IMR-90 (cell line): ENCODE measurements at regions not wholly inside any gene's neighbourhood (a gene's known extent, or its start where the extent isn't known, plus 50 kb on each side); places are given as distances from the start of the nearest gene placed in this dataset.

Experiments used
- CEBPB ChIP-seq: IDR thresholded peaks from 2 replicates; pipeline ENCODE4 v1.6.1; 2012; ENCODE audit warnings: low read depth, low read length, improper control_type of control experiment
- NFE2L2 ChIP-seq: fragments of 150-350 bp; IDR thresholded peaks from 2 replicates; pipeline ENCODE4 v1.6.1; 2016; ENCODE audit warnings: low read depth, mild to moderate bottlenecking, low read length
- POLR2A ChIP-seq: IDR thresholded peaks from 2 replicates; pipeline ENCODE4 v1.6.1; 2012; ENCODE audit warnings: mild to moderate bottlenecking, low read depth, low read length
- RAD21 ChIP-seq: IDR thresholded peaks from 2 replicates; pipeline ENCODE4 v1.6.1; 2012; ENCODE audit warnings: low read length, improper control_type of control experiment
- RFX5 ChIP-seq: IDR thresholded peaks from 2 replicates; pipeline ENCODE4 v1.8.0; 2012; ENCODE audit warnings: low read depth, mild to moderate bottlenecking, low read length, moderate library complexity
- SMC3 ChIP-seq: fragments of 150-350 bp; IDR thresholded peaks from 2 replicates; pipeline ENCODE4 v1.6.1; 2016; ENCODE audit warnings: low read depth, mild to moderate bottlenecking, antibody characterized with exemption, low read length, moderate library complexity
- TF ChIP-seq, protein P1 (sequence below): conservative IDR thresholded peaks from 2 replicates; pipeline ENCODE4 v1.5.1; 2012; ENCODE audit warnings: mild to moderate bottlenecking, low read depth, low read length, improper control_type of control experiment
- TF ChIP-seq, protein P2 (sequence below): fragments of 150-350 bp; IDR thresholded peaks from 2 replicates; pipeline ENCODE4 v1.6.1; 2017; ENCODE audit warnings: mild to moderate bottlenecking, antibody characterized with exemption, low read length, low read depth
- TF ChIP-seq, protein P3 (sequence below): fragments of 150-350 bp; IDR thresholded peaks from 2 replicates; pipeline ENCODE4 v1.6.1; 2016; ENCODE audit warnings: low read depth, mild to moderate bottlenecking, low read length, moderate library complexity, borderline replicate concordance

DNA sequence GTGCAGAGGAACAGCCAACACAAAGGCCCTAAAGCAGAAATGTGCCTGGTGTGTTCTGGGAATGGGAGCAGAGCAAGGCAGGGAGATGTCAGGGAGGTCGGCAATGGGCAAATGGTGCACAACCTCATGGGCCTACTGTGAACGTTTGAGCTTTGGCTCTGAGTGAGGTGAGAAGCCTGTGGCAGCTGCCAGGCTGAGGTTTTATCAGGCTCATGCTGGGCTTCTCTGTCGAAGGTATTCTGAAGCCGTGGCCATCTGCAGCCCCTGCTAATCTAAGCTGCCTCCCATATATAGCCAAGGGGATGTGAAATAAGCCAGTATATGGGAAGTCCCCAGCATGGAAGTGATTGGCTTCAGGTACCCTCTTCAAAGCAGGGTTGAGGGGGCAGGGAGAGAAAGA, 193.3 kb downstream of the SLC4A3 start:
- TF ChIP-seq POLR2A (no peak), RFX5 (no peak), NFE2L2 (no peak), SMC3 (no peak), CEBPB (no peak), RAD21 (no peak)
- TF ChIP-seq, protein P1, sequence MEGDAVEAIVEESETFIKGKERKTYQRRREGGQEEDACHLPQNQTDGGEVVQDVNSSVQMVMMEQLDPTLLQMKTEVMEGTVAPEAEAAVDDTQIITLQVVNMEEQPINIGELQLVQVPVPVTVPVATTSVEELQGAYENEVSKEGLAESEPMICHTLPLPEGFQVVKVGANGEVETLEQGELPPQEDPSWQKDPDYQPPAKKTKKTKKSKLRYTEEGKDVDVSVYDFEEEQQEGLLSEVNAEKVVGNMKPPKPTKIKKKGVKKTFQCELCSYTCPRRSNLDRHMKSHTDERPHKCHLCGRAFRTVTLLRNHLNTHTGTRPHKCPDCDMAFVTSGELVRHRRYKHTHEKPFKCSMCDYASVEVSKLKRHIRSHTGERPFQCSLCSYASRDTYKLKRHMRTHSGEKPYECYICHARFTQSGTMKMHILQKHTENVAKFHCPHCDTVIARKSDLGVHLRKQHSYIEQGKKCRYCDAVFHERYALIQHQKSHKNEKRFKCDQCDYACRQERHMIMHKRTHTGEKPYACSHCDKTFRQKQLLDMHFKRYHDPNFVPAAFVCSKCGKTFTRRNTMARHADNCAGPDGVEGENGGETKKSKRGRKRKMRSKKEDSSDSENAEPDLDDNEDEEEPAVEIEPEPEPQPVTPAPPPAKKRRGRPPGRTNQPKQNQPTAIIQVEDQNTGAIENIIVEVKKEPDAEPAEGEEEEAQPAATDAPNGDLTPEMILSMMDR = no peak
- TF ChIP-seq, protein P2, sequence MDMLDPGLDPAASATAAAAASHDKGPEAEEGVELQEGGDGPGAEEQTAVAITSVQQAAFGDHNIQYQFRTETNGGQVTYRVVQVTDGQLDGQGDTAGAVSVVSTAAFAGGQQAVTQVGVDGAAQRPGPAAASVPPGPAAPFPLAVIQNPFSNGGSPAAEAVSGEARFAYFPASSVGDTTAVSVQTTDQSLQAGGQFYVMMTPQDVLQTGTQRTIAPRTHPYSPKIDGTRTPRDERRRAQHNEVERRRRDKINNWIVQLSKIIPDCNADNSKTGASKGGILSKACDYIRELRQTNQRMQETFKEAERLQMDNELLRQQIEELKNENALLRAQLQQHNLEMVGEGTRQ = no peak
- TF ChIP-seq, protein P3, sequence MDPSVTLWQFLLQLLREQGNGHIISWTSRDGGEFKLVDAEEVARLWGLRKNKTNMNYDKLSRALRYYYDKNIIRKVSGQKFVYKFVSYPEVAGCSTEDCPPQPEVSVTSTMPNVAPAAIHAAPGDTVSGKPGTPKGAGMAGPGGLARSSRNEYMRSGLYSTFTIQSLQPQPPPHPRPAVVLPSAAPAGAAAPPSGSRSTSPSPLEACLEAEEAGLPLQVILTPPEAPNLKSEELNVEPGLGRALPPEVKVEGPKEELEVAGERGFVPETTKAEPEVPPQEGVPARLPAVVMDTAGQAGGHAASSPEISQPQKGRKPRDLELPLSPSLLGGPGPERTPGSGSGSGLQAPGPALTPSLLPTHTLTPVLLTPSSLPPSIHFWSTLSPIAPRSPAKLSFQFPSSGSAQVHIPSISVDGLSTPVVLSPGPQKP = no peak
